ENCODE measurements at regions not wholly inside any gene's neighbourhood (a gene's known extent, or its start where the extent isn't known, plus 50 kb on each side); places are given as distances from the start of the nearest gene placed in this dataset.

DNA sequence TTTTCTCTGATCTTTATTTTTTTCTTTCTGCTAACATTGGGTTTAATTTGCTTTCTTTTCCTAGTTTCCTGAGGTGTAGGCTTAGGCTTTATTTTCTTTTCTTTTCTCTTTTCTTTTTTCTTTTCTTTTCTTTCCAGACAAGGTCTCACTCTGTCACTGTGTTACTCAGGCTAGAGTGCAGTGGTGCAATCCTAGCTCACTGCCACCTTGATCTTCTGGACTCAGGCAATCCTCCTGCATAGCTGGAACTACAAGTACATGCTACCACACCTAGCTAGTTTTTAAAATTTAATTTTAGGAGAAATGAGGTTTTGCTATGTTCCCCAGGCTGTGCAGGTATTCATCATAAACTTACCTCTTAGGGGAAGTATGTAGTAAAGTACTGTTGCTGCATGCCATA lies 197.8 kb upstream of the ANKRD50 start:
- no peaks in the 10 kb centered on the region for H3K36me3 ChIP-seq
- DNase-seq = no peak
- TF ChIP-seq, protein P1, sequence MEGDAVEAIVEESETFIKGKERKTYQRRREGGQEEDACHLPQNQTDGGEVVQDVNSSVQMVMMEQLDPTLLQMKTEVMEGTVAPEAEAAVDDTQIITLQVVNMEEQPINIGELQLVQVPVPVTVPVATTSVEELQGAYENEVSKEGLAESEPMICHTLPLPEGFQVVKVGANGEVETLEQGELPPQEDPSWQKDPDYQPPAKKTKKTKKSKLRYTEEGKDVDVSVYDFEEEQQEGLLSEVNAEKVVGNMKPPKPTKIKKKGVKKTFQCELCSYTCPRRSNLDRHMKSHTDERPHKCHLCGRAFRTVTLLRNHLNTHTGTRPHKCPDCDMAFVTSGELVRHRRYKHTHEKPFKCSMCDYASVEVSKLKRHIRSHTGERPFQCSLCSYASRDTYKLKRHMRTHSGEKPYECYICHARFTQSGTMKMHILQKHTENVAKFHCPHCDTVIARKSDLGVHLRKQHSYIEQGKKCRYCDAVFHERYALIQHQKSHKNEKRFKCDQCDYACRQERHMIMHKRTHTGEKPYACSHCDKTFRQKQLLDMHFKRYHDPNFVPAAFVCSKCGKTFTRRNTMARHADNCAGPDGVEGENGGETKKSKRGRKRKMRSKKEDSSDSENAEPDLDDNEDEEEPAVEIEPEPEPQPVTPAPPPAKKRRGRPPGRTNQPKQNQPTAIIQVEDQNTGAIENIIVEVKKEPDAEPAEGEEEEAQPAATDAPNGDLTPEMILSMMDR (IDR thresholded peaks at IDR 0.05; ENCODE audit: low read depth, low read length) = no peak
- H3K4me3 ChIP-seq (ENCODE audit: low read depth, low read length) = no peak overlapping the region
- no peaks in the 10 kb centered on the region for H3K9me3 ChIP-seq
- no peaks in the 10 kb centered on the region for H3K4me1 ChIP-seq
- no peaks in the 10 kb centered on the region for H3K27me3 ChIP-seq

DNA sequence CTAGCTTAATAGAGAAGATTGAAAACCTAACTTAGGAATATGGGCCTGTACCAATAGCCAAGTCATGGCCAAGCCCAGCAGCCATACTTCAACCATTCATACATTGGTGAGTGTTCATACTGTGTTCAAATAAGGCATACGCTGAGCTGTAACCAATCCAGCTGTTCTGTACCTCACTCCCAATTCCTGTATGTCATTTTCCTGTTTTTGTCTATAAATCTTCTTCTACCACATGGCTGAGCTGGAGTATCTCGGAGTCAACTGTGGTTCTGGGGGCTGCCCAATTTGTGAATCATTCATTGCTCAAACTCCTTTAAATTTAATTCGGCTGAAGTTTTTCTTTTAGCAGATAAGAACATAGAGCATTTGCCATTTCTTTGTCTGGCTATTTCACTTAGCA lies 195.3 kb upstream of the ANKRD50 start:
- Histone ChIP-seq H3K4me1 (no peaks in the 10 kb centered on the region), H3K9me3 (no peaks in the 10 kb centered on the region), H3K36me3 (no peaks in the 10 kb centered on the region), H3K27me3 (no peaks in the 10 kb centered on the region), H3K4me3 (ENCODE audit: low read depth, low read length) (no peak overlapping the region)
- TF ChIP-seq, protein P1 (IDR thresholded peaks at IDR 0.05; ENCODE audit: low read depth, low read length) = no peak
- no peak for DNase-seq

DNA sequence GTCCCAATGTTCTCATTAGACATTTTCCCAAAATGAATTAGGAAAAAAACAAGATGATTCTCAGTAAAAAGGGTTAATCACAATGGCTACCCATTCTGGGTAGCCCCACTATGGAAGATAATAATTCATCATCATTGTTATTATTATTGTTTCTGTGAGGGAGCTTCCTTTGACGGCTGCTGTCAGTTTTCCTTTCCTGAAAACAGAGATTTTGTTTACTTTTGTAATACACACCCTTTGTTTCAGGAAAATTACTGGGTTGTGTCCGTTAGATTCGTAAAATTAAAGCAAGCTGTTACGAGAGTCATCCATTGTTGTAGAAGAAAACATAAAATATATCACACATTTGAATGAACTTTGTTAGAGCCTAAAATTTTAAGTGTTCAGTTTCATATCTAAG lies 192.9 kb upstream of the ANKRD50 start:
- no peaks in the 10 kb centered on the region for H3K4me1 ChIP-seq
- TF ChIP-seq, protein P1 (IDR thresholded peaks at IDR 0.05; ENCODE audit: low read depth, low read length) = no peak
- H3K36me3 ChIP-seq = no peaks in the 10 kb centered on the region
- no peaks in the 10 kb centered on the region for H3K27me3 ChIP-seq
- no peaks in the 10 kb centered on the region for H3K9me3 ChIP-seq
- DNase-seq = no peak
- no peak overlapping the region for H3K4me3 ChIP-seq (ENCODE audit: low read depth, low read length)

DNA sequence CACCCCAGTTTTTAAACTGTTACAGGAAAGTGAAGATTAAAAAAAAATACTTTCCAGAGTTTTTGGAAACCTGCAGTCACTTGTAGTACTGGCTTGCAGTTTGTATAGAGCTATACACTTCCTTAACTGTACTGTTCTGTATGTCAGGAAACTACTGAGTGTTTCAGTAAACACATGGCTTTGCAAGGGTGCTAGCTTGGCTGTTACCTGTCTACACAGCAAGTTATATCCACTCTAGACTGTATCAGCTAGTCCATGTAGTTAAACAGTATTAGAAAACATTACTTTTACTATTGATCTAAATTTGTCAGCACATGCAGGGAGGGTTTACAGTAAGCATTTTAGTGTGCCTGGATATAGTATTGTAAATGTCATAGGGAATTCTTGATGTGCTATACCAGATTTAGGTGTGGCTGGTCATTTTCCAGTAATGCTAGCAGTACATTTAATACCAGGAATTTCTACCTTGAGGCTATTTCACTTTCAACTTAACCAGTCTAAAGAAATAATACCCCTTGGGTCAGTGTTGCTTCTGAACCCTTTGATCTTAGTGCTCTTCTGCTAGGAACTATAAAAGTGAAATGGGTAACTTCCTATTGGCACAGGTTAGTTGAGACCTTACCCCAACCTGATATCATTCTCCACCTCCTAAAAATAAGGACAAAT lies 192.3 kb upstream of the ANKRD50 start:
- Histone ChIP-seq H3K27me3 (no peaks in the 10 kb centered on the region), H3K9me3 (no peaks in the 10 kb centered on the region), H3K36me3 (no peaks in the 10 kb centered on the region), H3K4me3 (ENCODE audit: low read depth, low read length) (no peak overlapping the region), H3K4me1 (no peaks in the 10 kb centered on the region)
- TF ChIP-seq, protein P1 (IDR thresholded peaks at IDR 0.05; ENCODE audit: low read depth, low read length) = no peak
- no peak for DNase-seq

DNA sequence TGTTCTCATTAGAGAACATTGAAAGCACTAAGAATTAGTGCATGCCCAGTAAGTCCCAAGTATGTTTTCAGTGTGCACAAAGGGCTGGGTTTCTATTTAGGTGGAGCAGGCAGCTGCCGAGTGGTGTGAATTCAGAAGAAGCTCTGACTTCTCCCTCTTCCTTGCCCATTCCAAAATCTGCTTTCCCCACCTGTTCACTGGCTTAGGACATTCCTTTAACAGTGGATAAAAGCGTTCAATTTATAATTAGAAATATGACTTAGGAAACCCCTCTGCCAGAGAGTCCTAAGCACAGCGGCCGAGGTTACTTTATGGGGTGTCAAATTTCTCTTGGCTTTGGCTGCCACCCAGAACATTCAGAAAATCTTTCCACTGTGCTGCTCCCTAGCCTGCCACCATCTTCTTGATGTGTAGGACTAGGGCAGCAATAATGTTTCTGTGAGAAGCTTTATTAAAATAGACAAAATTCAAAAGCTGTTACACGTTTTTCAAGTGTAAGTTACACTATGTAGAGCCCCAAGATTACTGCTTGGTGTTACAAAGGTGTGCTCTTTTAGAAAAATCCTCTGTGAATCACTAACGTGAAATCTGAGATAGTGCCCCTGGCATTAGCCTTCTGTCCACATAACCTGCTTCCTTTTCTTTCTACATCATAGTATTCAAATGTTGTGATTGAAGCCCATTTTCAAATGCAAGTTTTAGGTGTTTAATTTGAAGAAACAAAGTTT lies 191.6 kb upstream of the ANKRD50 start:
- Histone ChIP-seq H3K4me3 (ENCODE audit: low read depth, low read length) (no peak overlapping the region), H3K27me3 (no peaks in the 10 kb centered on the region), H3K9me3 (no peaks in the 10 kb centered on the region), H3K4me1 (no peaks in the 10 kb centered on the region), H3K36me3 (no peaks in the 10 kb centered on the region)
- TF ChIP-seq, protein P1 (IDR thresholded peaks at IDR 0.05; ENCODE audit: low read depth, low read length) = no peak
- no peak for DNase-seq

DNA sequence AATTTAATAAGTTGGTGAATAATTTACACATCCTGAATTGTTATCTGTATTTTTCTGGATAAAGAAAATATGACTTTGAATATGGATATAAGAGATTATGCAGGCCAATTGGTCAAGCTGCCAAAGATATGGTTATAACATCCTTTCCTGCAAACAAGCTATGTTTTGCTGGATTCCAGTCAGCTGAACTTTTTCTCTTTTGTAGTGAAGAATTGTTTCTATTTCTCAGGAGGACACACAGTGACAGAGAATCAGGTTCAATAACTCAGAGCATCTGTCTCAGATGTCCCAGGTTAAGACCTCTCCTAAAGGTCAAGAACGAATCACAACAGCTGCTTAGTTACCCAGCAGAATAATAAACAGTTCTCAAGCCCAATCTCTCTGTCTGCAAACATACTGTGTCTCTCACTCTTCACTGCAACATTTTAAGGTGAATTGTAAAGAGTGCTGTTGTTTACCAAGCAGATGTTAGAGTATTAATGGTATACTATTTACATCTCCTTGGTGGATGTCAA lies 189.5 kb upstream of the ANKRD50 start:
- DNase-seq = no peak
- H3K4me1 ChIP-seq = no peaks in the 10 kb centered on the region
- no peaks in the 10 kb centered on the region for H3K36me3 ChIP-seq
- H3K9me3 ChIP-seq = no peaks in the 10 kb centered on the region
- H3K27me3 ChIP-seq = no peaks in the 10 kb centered on the region
- TF ChIP-seq, protein P1 (IDR thresholded peaks at IDR 0.05; ENCODE audit: low read depth, low read length) = no peak
- no peak overlapping the region for H3K4me3 ChIP-seq (ENCODE audit: low read depth, low read length)

Data from BE2C (cell line).